ENCODE measurements at regions not wholly inside any gene's neighbourhood (a gene's known extent, or its start where the extent isn't known, plus 50 kb on each side); places are given as distances from the start of the nearest gene placed in this dataset.
A peak's percentile ranks its signal among the peaks of the same experiment; 100 is the strongest.

DNA sequence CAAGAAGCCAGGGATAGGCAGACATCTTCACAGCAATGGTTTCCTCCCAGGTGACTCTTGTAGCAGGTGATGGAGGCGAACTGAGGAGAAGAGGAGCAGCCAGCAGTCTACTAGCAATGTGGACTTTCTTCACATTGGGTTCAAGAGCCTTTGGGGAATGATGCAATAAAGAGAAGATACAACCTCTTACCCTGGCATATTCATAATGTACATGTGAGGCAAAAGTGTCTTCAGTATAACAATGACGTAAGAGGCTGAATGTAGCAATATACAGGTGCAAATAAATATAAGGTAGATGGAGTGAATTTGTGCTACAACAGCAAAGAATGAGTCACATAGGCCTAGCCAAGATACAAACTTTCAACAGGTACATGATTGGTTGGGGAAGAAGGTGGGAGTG is 70.9 kb upstream of the SOX9 start:
- H3K9ac ChIP-seq (ENCODE audit: low read length) = no peak overlapping the region
- no peak overlapping the region for H2AFZ ChIP-seq (ENCODE audit: low read length)
- no peaks in the 10 kb centered on the region for H3K79me2 ChIP-seq (ENCODE audit: low read length)
- H3K27ac ChIP-seq (ENCODE audit: low read length) = no peak overlapping the region
- DNase-seq = no peak
- no peak for TF ChIP-seq EZH2phosphoT487 (IDR thresholded peaks at IDR 0.05; ENCODE audit: borderline replicate concordance, low read length)
- TF ChIP-seq, protein P1, sequence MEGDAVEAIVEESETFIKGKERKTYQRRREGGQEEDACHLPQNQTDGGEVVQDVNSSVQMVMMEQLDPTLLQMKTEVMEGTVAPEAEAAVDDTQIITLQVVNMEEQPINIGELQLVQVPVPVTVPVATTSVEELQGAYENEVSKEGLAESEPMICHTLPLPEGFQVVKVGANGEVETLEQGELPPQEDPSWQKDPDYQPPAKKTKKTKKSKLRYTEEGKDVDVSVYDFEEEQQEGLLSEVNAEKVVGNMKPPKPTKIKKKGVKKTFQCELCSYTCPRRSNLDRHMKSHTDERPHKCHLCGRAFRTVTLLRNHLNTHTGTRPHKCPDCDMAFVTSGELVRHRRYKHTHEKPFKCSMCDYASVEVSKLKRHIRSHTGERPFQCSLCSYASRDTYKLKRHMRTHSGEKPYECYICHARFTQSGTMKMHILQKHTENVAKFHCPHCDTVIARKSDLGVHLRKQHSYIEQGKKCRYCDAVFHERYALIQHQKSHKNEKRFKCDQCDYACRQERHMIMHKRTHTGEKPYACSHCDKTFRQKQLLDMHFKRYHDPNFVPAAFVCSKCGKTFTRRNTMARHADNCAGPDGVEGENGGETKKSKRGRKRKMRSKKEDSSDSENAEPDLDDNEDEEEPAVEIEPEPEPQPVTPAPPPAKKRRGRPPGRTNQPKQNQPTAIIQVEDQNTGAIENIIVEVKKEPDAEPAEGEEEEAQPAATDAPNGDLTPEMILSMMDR (conservative IDR thresholded peaks at IDR 0.05; ENCODE audit: low read depth, low read length) = no peak
- TF ChIP-seq EZH2 (IDR thresholded peaks at IDR 0.05; ENCODE audit: low read length, unreplicated experiment) = no peak
- no peaks in the 10 kb centered on the region for H3K4me1 ChIP-seq (ENCODE audit: insufficient read depth, low read length)
- H3K9me2 ChIP-seq (replicated peaks; ENCODE audit: low read length) = no peaks in the 10 kb centered on the region
- no peaks in the 10 kb centered on the region for H3K9me3 ChIP-seq (ENCODE audit: low read length)
- BruUV-seq (replicated peaks) = no TSS peak
- no peaks in the 10 kb centered on the region for H4K20me1 ChIP-seq (ENCODE audit: low read length)
- no peak for ATAC-seq
- H3K4me2 ChIP-seq (ENCODE audit: low read length) = no peak overlapping the region
- ChIA-PET CTCF (no interaction called here), POLR2A (ENCODE audit: unreplicated experiment) (no interaction called here)
- H3F3A ChIP-seq (ENCODE audit: low read length, unreplicated experiment) = no peaks in the 10 kb centered on the region
- no peak overlapping the region for H3K4me3 ChIP-seq (ENCODE audit: low read length)
- H3K36me3 ChIP-seq (ENCODE audit: low read depth, low read length) = no peaks in the 10 kb centered on the region
- no peaks in the 10 kb centered on the region for H3K27me3 ChIP-seq (ENCODE audit: low read length)
- intact Hi-C loops (cut with micrococcal nuclease) = no loop called here

DNA sequence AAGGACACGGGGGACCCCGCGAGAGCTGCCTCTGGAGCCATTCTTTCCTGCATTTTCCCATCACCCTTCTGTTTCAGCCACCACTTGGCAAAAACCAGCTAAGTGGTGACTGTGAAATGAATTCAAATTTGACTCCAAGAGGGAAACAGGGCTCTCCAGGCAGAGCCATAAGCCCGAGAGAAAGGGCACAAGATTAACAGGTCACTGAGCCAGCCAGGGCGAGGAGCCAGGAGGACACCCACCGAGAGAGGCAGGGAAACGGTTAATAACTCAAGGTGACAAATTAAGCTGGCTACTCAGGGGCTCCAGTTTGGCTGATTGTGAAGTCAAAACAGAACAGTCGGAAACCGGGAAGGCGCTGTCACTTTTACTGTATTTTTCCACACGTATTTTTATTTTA is 67.8 kb upstream of the SOX9 start:
- Histone ChIP-seq H3K9me2 (replicated peaks; ENCODE audit: low read length) (no peaks in the 10 kb centered on the region), H3K9ac (ENCODE audit: low read length) (no peak overlapping the region), H3K4me2 (ENCODE audit: low read length) (no peak overlapping the region), H2AFZ (ENCODE audit: low read length) (no peak overlapping the region), H3K27ac (ENCODE audit: low read length) (no peak overlapping the region), H3K27me3 (ENCODE audit: low read length) (no peaks in the 10 kb centered on the region), H3K36me3 (ENCODE audit: low read depth, low read length) (no peaks in the 10 kb centered on the region), H3F3A (ENCODE audit: low read length, unreplicated experiment) (no peaks in the 10 kb centered on the region), H3K4me1 (ENCODE audit: insufficient read depth, low read length) (no peaks in the 10 kb centered on the region), H3K79me2 (ENCODE audit: low read length) (no peaks in the 10 kb centered on the region), H3K4me3 (ENCODE audit: low read length) (no peak overlapping the region), H4K20me1 (ENCODE audit: low read length) (no peaks in the 10 kb centered on the region), H3K9me3 (ENCODE audit: low read length) (no peaks in the 10 kb centered on the region)
- CTCF ChIA-PET = interaction anchor here (0.6 kb wide), 1 partner anchor 1285 kb away, joined by 4 read pairs; no protein-coding TSS in a partner anchor
- POLR2A ChIA-PET (ENCODE audit: unreplicated experiment) = no interaction called here
- TF ChIP-seq EZH2phosphoT487 (IDR thresholded peaks at IDR 0.05; ENCODE audit: borderline replicate concordance, low read length) (no peak), EZH2 (IDR thresholded peaks at IDR 0.05; ENCODE audit: low read length, unreplicated experiment) (no peak)
- TF ChIP-seq, protein P1 (conservative IDR thresholded peaks at IDR 0.05; ENCODE audit: low read depth, low read length) = no peak
- no TSS peak for BruUV-seq (replicated peaks)
- no peak for ATAC-seq
- DNase-seq = no peak
- intact Hi-C loops (cut with micrococcal nuclease) = no loop called here

DNA sequence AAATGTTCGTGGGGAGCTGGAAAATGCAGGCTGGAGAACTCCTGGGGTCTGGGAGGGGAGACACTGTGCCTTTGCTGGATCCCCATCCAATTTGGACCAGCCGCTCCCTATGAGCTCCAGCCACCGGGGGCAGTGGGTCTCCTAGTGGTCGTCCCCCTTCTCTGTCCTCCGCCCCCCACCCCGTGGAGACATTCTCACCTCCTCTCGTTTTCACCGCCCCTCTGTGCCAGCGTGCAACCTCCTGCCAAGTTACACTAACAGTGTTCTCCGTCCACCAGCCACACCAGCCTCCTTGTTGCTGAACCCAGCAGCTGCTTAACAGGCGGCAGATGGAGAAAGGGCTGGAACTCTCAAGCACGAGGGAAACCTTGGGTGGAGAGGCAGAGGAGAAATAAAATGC is 67.4 kb upstream of the SOX9 start:
- Histone ChIP-seq H4K20me1 (ENCODE audit: low read length) (no peaks in the 10 kb centered on the region), H3K4me3 (ENCODE audit: low read length) (no peak overlapping the region), H2AFZ (ENCODE audit: low read length) (no peak overlapping the region), H3K27ac (ENCODE audit: low read length) (no peak overlapping the region), H3K9me3 (ENCODE audit: low read length) (no peaks in the 10 kb centered on the region), H3K9ac (ENCODE audit: low read length) (no peak overlapping the region), H3K79me2 (ENCODE audit: low read length) (no peaks in the 10 kb centered on the region), H3F3A (ENCODE audit: low read length, unreplicated experiment) (no peaks in the 10 kb centered on the region), H3K36me3 (ENCODE audit: low read depth, low read length) (no peaks in the 10 kb centered on the region), H3K4me2 (ENCODE audit: low read length) (no peak overlapping the region), H3K27me3 (ENCODE audit: low read length) (no peaks in the 10 kb centered on the region), H3K9me2 (replicated peaks; ENCODE audit: low read length) (no peaks in the 10 kb centered on the region), H3K4me1 (ENCODE audit: insufficient read depth, low read length) (no peaks in the 10 kb centered on the region)
- intact Hi-C loops (cut with micrococcal nuclease) = no loop called here
- TF ChIP-seq, protein P1 (conservative IDR thresholded peaks at IDR 0.05; ENCODE audit: low read depth, low read length) = 0 out of 2 replicates have a peak, but pooled peaks have one; percentile 7
- TF ChIP-seq EZH2 (IDR thresholded peaks at IDR 0.05; ENCODE audit: low read length, unreplicated experiment) (no peak), EZH2phosphoT487 (IDR thresholded peaks at IDR 0.05; ENCODE audit: borderline replicate concordance, low read length) (no peak)
- DNase-seq (no peak), ATAC-seq (no peak)
- ChIA-PET CTCF (interaction anchor here (0.6 kb wide), 1 partner anchor 1286 kb away, joined by 4 read pairs; no protein-coding TSS in a partner anchor), POLR2A (ENCODE audit: unreplicated experiment) (no interaction called here)
- no TSS peak for BruUV-seq (replicated peaks)
